Stimulated activated memory B cell treated with anti-CD40 and anti-IgM and Interleukin-4, amounts not matched to agents 10 μg/mL and 1 μg/mL and 100 μg/mL, for 72 hours (primary cell): ENCODE measurements at regions not wholly inside any gene's neighbourhood (a gene's known extent, or its start where the extent isn't known, plus 50 kb on each side); places are given as distances from the start of the nearest gene placed in this dataset.

Experiments
- ATAC-seq: fragments of 150-1000 bp; cut with Tn5 transposase; 2 replicates; pipeline ENCODE4 v1.10.0; 2021
- H3K27ac Mint-ChIP-seq: one replicate; pipeline ENCODE4 v1.8.0; 2022; ENCODE audit warnings: mild to moderate bottlenecking, mixed read lengths
- H3K27me3 Mint-ChIP-seq: one replicate; pipeline ENCODE4 v1.8.0; 2022; ENCODE audit warnings: mixed read lengths
- H3K36me3 Mint-ChIP-seq: one replicate; pipeline ENCODE4 v1.8.0; 2022; ENCODE audit warnings: mixed read lengths
- H3K4me1 Mint-ChIP-seq: one replicate; pipeline ENCODE4 v1.8.0; 2022; ENCODE audit warnings: mixed read lengths
- H3K4me3 Mint-ChIP-seq: one replicate; pipeline ENCODE4 v1.8.0; 2022; ENCODE audit warnings: mild to moderate bottlenecking, moderate library complexity, mixed read lengths
- H3K9me3 Mint-ChIP-seq: one replicate; pipeline ENCODE4 v1.8.0; 2022; ENCODE audit warnings: mixed read lengths

DNA sequence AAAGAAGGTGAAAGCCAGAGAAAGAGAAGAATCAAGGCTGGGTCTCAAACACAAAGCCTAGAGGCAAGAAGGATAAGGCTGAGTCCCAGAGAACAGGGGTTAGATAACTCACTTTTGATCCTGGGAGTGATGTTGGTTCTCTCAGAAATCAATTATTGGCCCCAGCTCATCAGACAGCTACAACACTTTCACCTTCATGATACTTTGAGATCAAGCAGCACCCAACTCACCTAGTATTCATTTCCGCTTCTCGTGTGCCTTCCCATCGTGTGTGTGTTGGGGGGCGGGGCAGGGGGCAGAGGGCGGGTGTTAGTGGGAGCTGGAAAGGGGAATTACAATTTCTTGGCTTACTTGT, 92.2 kb upstream of the RAD23B start:
- no peak for ATAC-seq
- no peaks in the 10 kb centered on the region for H3K36me3 Mint-ChIP-seq
- H3K27ac Mint-ChIP-seq: no peak overlapping the region
- H3K9me3 Mint-ChIP-seq: no peaks in the 10 kb centered on the region
- H3K27me3 Mint-ChIP-seq: peaks cover 8% of the 10 kb centered on the region
- H3K4me3 Mint-ChIP-seq: no peak overlapping the region
- H3K4me1 Mint-ChIP-seq: peaks cover 7% of the 10 kb centered on the region

DNA sequence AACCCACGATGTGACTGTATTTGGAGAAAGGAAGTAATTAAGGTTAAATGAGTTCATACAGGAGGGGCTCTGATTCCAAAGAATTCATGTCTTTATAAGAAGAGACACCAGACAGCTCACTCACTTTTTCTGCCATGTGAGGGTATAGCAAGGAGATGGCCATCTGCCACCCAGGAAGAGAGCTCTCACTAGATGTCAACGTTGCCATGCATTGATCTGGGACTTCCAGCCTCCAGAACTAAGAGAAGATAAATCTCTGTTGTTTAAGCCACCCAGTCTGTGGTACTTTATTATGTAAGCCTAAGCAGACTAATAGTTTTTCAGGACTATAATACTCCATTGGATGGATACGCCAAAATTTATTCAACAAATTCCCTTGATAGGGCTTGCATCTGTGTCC, 89.8 kb upstream of the RAD23B start:
- H3K27me3 Mint-ChIP-seq: peaks cover 8% of the 10 kb centered on the region
- H3K9me3 Mint-ChIP-seq: no peaks in the 10 kb centered on the region
- no peak for ATAC-seq
- no peak overlapping the region for H3K27ac Mint-ChIP-seq
- peaks cover 7% of the 10 kb centered on the region for H3K4me1 Mint-ChIP-seq
- H3K36me3 Mint-ChIP-seq: no peaks in the 10 kb centered on the region
- no peak overlapping the region for H3K4me3 Mint-ChIP-seq

DNA sequence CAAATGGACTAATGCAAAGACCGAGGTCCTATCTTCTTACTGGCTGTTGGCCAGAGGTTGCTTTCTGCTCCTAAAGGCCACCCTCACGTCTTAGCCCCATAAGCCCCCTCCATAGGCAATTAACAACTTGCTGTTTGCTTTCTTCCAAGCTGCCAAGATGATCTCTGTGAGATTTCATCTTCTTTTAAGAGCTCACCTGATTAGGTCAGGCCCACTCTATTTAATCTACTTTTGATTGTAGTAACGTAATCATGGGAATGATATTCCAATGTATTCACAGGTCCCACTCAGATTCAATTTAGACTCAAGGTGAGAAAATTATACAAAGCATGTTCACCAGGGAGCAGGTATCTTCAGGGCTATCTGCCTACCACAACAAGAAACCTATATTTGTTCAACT, 84.4 kb upstream of the RAD23B start:
- Mint-ChIP-seq H3K4me3 (no peak overlapping the region), H3K36me3 (no peaks in the 10 kb centered on the region), H3K27me3 (no peaks in the 10 kb centered on the region), H3K9me3 (peaks cover 3% of the 10 kb centered on the region), H3K4me1 (no peaks in the 10 kb centered on the region), H3K27ac (no peak overlapping the region)
- no peak for ATAC-seq

DNA sequence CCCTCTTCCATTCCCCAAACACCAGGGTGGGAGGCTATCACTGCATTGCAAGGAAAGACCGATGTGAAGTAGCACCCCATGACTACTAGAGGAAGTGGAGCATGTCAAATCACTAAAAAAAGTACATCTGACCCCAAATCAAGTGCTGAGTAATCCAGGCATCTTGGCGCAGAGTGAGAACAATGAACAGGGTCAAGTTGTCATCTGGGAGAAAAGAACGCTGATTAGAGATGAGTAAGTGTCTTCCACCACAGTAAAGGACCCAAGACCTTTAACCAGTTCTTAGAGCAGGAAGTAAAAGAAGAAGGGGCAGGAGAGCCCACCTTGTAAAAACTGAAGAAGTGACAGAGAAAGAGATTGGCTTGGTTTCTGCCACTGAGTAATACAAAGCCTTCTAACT, 75.0 kb upstream of the RAD23B start:
- no peak for ATAC-seq
- H3K4me3 Mint-ChIP-seq: no peak overlapping the region
- peaks cover 3% of the 10 kb centered on the region for H3K4me1 Mint-ChIP-seq
- H3K27me3 Mint-ChIP-seq: no peaks in the 10 kb centered on the region
- H3K36me3 Mint-ChIP-seq: no peaks in the 10 kb centered on the region
- no peak overlapping the region for H3K27ac Mint-ChIP-seq
- no peaks in the 10 kb centered on the region for H3K9me3 Mint-ChIP-seq

DNA sequence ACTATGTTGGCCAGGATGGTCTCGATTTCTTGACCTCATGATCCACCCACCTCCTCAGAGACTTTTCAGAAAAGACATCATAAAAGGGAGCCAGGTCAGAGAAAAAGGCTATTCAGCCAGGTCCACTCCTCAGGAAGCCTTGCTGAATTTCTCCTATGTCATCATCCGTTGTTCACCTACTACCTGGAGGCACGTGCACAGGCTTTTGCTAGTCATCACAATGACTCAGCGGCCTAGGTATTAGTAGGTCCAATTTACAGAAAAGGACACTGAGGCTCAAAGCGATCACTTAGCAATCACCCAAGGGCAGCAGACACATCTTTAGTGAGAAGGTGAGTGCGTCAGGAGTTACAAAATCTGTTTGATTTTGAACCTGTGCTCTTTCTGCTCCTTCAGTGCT, 72.3 kb upstream of the RAD23B start:
- Mint-ChIP-seq H3K27me3 (no peaks in the 10 kb centered on the region), H3K27ac (no peak overlapping the region), H3K36me3 (no peaks in the 10 kb centered on the region), H3K4me3 (no peak overlapping the region), H3K4me1 (peaks cover 13% of the 10 kb centered on the region), H3K9me3 (no peaks in the 10 kb centered on the region)
- ATAC-seq: no peak

DNA sequence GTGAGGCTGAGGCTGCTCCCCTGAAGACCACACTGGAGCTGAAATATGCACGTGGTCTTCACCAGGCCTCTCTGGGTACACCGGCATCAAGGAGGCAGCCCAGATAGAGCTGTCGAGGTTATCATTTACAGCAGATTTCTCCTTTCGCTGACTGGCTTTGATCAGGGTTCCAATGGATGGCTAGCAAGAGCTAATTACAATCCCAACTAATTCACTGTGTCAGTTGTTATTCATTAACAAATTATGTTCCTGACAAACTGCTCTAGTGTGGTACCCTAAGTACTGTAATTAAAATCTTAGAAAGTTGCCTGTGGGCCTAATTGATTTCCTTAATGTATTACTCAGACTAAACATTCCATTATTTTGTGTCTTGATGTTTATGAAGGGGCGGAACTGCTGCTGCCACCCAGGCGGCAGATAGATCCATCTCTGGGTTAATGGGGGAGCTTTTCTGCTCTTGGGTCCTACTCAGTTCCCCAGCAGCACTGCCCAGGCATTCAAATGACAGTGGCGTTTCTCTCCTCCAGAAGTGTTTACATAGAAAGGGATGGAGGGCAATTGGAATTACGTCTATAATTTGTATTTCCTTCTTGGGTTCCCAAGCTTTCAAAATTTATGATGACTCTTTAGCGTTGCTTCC, 71.7 kb upstream of the RAD23B start:
- no peaks in the 10 kb centered on the region for H3K36me3 Mint-ChIP-seq
- H3K4me3 Mint-ChIP-seq: no peak overlapping the region
- no peak overlapping the region for H3K27ac Mint-ChIP-seq
- no peak for ATAC-seq
- H3K27me3 Mint-ChIP-seq: no peaks in the 10 kb centered on the region
- H3K9me3 Mint-ChIP-seq: no peaks in the 10 kb centered on the region
- peaks cover 13% of the 10 kb centered on the region for H3K4me1 Mint-ChIP-seq

DNA sequence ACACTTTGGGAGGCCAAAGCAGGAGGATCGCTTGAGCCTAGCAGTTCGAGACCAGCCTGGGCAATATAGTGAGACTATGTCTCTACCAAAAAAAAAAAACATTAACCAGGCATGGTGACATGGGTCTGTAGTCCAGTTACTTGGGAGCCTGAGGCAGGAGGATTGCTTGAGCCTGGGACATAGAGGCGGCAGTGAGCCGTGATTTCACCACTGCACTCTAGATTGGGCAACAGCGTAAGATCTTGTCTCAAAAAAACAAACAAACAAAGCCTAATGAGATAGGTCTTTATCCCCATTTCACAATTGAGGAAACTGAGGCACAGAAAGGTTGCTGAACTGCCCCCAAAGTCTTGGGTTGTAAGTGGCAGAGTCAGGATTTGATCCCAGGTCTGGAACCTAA, 70.5 kb upstream of the RAD23B start:
- Mint-ChIP-seq H3K27ac (no peak overlapping the region), H3K9me3 (no peaks in the 10 kb centered on the region), H3K36me3 (no peaks in the 10 kb centered on the region), H3K27me3 (no peaks in the 10 kb centered on the region), H3K4me1 (peaks cover 13% of the 10 kb centered on the region), H3K4me3 (no peak overlapping the region)
- ATAC-seq: no peak

DNA sequence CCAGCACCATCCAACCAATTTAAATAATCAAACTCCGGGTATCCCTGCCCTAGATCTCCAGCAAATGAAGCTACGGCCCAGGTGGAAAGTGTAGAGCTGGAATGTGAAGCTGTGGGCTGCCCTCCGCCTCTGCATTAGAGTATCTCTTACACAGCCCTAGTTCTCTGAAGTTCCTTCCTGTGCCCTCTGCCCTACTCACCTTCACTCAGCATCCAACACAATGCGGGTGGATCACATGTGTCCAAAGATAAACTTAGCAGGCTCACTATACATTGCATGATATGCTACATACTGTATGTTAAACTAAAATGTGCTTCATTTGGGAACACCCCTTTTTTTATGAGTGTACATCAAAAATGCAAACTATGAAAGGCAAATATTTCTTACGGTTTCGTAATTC, 70.0 kb upstream of the RAD23B start:
- H3K27me3 Mint-ChIP-seq: no peaks in the 10 kb centered on the region
- no peak for ATAC-seq
- H3K4me3 Mint-ChIP-seq: no peak overlapping the region
- no peak overlapping the region for H3K27ac Mint-ChIP-seq
- H3K9me3 Mint-ChIP-seq: no peaks in the 10 kb centered on the region
- H3K36me3 Mint-ChIP-seq: no peaks in the 10 kb centered on the region
- peaks cover 13% of the 10 kb centered on the region for H3K4me1 Mint-ChIP-seq

DNA sequence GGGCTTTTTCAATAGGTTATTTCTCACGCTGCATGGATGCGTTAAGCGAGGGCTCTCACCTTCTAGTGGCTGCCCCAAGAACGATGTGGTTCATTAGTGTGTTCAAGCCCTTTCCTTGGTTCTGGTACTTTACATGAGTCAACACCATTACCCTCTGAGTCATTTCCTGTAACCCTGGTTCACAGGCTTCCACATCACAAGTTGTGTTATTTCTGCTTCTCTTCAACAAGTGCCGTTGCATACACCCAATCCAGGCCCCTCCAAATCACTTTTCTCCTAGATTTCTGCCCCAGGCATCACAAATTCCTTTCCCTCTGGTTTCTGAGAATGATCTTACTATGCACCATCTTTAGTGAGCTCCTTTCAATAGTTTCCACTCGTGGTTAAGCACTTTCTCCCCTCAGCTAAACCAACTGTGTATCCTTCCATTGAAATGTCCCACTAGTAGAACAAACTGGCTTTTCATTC, 69.5 kb upstream of the RAD23B start:
- no peak overlapping the region for H3K4me3 Mint-ChIP-seq
- peaks cover 15% of the 10 kb centered on the region for H3K4me1 Mint-ChIP-seq
- H3K27me3 Mint-ChIP-seq: no peaks in the 10 kb centered on the region
- H3K9me3 Mint-ChIP-seq: no peaks in the 10 kb centered on the region
- ATAC-seq: peak; percentile 90
- H3K27ac Mint-ChIP-seq: peak overlapping the region; percentile 10
- H3K36me3 Mint-ChIP-seq: peaks cover under 1% of the 10 kb centered on the region

DNA sequence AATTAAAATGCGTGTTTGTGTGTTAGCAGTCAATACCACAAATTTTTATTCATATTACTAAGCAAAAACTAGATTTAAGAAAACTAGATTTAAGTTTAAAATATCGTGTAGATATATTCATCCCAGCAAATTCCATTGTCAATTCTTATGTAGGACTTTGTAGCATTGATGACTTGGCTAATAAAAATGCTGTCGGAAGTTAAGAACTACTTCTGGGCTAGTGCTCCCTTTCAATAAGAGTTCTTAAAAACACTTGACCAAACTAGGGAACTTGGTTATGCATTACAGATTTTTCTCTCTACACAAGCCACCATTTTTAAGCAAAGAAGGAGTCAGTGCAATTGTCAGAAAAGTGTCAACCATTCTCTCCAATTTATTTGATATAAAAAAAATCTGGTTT, 68.7 kb upstream of the RAD23B start:
- Mint-ChIP-seq H3K4me3 (no peak overlapping the region), H3K27me3 (no peaks in the 10 kb centered on the region), H3K4me1 (peaks cover 22% of the 10 kb centered on the region), H3K36me3 (peaks cover 5% of the 10 kb centered on the region), H3K9me3 (peaks cover 3% of the 10 kb centered on the region), H3K27ac (no peak overlapping the region)
- no peak for ATAC-seq

DNA sequence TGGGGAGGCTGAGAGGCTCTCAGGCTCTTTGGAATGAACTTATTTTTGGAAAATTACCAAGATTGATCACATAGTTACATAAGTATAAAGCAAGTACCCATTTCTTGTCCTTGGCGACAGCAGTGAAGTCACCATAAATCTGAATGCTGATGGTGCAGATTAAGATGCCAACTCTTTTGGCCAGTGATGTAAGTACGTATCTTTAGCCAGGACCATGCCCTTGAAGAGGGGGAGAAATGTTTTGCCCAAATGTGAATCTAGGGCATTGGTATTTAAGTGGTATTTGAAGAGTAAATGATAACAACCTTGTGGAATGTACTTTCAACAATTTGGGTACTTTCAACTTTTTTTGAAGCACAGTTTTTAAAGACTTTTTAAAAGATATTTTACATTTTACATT, 68.2 kb upstream of the RAD23B start:
- H3K27me3 Mint-ChIP-seq: no peaks in the 10 kb centered on the region
- H3K4me3 Mint-ChIP-seq: no peak overlapping the region
- peaks cover 28% of the 10 kb centered on the region for H3K4me1 Mint-ChIP-seq
- ATAC-seq: no peak
- peaks cover 3% of the 10 kb centered on the region for H3K9me3 Mint-ChIP-seq
- no peak overlapping the region for H3K27ac Mint-ChIP-seq
- H3K36me3 Mint-ChIP-seq: peaks cover 5% of the 10 kb centered on the region

DNA sequence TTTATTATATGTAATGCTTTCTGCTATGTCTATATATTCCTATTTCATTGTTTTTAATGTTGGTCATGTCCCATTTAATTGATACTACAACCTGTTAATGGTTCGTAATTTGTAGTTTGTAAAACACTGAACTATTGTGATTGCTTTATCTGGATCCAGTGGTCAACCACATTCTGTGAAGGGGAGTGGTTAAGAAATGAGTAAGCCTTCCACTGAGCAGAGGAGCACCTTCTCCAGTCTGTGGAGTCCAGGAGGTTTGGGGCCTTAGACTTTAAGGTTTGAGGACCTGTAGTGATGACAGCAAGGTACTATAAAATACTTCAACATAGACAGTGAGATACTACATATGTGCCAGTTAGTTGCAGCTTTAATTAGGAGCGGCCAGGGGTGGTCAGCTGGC, 67.7 kb upstream of the RAD23B start:
- H3K9me3 Mint-ChIP-seq: peaks cover 3% of the 10 kb centered on the region
- peaks cover 5% of the 10 kb centered on the region for H3K36me3 Mint-ChIP-seq
- no peak overlapping the region for H3K27ac Mint-ChIP-seq
- ATAC-seq: no peak
- peaks cover 28% of the 10 kb centered on the region for H3K4me1 Mint-ChIP-seq
- H3K4me3 Mint-ChIP-seq: no peak overlapping the region
- H3K27me3 Mint-ChIP-seq: no peaks in the 10 kb centered on the region

DNA sequence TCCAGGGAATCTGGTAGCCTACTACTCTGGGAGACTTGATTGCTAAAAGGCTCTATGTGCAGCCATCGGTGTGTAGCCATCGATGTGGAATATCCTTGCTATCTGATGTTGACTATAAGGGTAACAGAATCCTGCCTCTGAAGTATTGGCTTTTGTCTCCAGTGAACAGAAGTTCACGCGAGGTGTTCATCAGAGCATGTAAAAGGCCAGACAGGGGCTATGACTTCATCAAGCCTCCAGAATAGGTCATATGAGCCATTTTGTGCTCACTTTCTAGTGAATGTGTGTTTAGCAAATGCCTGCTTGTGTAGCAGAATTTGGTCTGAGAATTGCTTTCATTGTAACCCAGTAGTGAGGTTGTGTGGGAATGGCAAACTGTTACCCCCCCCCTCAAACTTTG, 66.8 kb upstream of the RAD23B start:
- Mint-ChIP-seq H3K4me3 (no peak overlapping the region), H3K9me3 (peaks cover 3% of the 10 kb centered on the region)

DNA sequence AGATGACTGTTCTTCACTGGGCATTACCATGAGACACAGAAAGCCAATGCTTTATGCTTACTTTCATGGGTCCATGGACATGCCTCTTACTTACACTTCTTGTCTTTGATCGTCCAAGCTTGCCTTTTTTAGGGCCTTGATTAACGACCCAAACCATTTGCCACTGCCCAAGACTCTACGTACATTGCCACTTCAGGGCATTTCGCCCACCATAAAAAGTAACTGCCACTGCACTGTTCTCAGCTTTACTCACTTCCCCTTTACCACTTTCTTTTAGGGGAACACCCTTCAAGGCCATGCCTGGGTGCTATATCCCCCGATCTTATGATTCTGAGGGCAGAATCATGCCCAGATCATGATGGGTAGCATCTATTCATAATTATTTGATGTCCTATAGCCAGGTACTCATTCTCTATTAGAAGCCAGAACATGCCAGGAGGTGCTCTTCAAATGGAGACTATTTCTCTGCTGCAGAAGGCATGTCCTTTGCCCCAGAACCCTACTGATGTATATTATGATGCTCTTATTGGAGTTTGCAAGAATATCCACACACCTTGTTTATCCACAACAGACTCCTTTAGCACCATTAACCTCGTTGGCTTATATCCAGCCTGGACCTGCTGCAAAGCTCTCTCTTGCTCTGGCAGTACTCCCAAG, 64.1 kb upstream of the RAD23B start:
- peak; percentile 92 for ATAC-seq
- H3K27me3 Mint-ChIP-seq: no peaks in the 10 kb centered on the region
- peaks cover 3% of the 10 kb centered on the region for H3K9me3 Mint-ChIP-seq
- peak overlapping the region; percentile 4 for H3K27ac Mint-ChIP-seq
- H3K4me3 Mint-ChIP-seq: no peak overlapping the region
- H3K36me3 Mint-ChIP-seq: peaks cover 5% of the 10 kb centered on the region
- H3K4me1 Mint-ChIP-seq: peaks cover 16% of the 10 kb centered on the region

More for the DNA sequence above, 66.8 kb upstream of the RAD23B start:
- Mint-ChIP-seq H3K4me1 (peaks cover 28% of the 10 kb centered on the region), H3K27me3 (no peaks in the 10 kb centered on the region), H3K27ac (no peak overlapping the region), H3K36me3 (peaks cover 5% of the 10 kb centered on the region)
- ATAC-seq: no peak

DNA sequence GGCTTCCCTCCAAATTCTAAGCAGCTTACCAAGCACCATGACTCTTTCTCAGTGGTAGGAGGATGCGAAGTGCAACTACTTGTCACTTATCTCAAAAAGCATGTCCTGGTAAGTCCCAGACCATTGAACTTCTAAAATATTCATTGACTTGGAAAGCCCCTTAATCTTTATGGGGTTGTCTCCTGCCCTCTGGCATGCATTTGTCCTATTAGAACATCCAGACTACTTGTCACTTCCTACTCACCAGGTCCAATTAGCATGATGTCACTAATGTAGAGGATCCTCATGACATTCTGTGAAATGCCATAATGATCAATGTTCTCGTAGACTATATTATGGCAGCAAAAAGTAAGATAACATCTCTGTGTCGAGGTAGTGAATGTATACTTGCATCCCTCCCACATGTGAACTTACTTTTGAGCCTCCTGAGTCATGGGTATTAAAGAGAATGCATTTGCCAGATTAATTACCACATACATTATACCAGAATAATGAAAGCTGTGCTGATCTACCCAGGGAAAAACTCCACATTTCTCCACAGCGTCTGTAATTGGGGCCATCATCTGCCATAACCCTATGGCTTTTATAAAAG, 63.5 kb upstream of the RAD23B start:
- Mint-ChIP-seq H3K27ac (peak overlapping the region; percentile 4), H3K4me1 (peaks cover 15% of the 10 kb centered on the region), H3K9me3 (peaks cover 3% of the 10 kb centered on the region), H3K4me3 (no peak overlapping the region), H3K36me3 (peaks cover 5% of the 10 kb centered on the region), H3K27me3 (peaks cover 2% of the 10 kb centered on the region)
- peak; percentile 75 for ATAC-seq

DNA sequence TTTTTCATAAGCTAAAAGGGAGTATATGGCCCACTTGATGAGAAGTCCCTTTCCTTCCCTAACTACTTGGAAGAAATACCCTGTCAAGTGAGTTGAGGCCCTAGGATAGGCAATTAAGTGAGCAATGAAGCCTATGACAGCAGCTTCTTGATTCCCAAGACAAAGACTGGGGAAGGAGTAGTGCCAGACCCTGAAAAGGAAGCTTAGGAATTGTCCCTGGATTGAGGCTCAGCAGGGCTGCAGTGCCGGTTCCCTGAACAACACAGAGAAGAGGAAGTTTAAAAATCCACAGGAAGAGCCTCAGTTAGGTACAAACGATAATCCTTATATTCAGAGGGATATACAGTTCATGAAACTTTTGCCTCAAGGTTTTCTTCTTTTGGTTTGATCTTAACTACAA, 61.8 kb upstream of the RAD23B start:
- Mint-ChIP-seq H3K4me1 (peaks cover 15% of the 10 kb centered on the region), H3K9me3 (peaks cover 3% of the 10 kb centered on the region), H3K4me3 (no peak overlapping the region), H3K27ac (no peak overlapping the region), H3K27me3 (peaks cover 14% of the 10 kb centered on the region), H3K36me3 (peaks cover 5% of the 10 kb centered on the region)
- no peak for ATAC-seq
